ENCODE measurements at regions not wholly inside any gene's neighbourhood (a gene's known extent, or its start where the extent isn't known, plus 50 kb on each side); places are given as distances from the start of the nearest gene placed in this dataset.

DNA sequence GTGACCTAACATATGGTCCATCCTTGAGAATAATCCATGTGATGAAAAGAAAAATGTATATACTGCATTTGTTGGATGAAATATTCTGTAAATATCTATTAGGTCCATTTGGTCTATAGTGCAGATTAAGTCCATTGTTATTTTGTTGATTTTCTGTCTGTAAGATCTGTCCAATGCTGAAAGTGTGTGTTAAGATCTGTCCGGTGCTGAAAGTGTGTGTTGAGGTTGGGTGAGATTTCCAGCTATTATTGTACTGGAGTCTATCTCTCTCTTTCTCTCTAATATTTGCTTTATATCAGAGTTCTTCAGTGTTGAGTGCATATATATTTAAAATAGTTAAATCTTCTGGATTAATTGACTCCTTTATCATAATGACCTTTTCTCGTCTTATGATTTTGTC, 828.8 kb upstream of the CRIM1 start:
- Histone ChIP-seq H3K36me3 (replicated peaks in 1 of 2; ENCODE audit: insufficient read depth in 1 of 2, low read depth in 2 of 2) (no peaks in the 10 kb centered on the region), H3K9me3 (no peaks in the 10 kb centered on the region), H3K4me3 (no peak overlapping the region), H3K27ac (no peak overlapping the region), H3K27me3 (no peaks in the 10 kb centered on the region), H3K4me1 (no peaks in the 10 kb centered on the region)
- 75 to 76% methylated on average over 2 of the region's 2 CpGs for WGBS, 2 donors
- intact Hi-C loops (cut with DNase I) = no loop called here
- DNase-seq = no peak
- TF ChIP-seq POLR2A (IDR thresholded peaks at IDR 0.05) = no peak
- TF ChIP-seq, protein P1, sequence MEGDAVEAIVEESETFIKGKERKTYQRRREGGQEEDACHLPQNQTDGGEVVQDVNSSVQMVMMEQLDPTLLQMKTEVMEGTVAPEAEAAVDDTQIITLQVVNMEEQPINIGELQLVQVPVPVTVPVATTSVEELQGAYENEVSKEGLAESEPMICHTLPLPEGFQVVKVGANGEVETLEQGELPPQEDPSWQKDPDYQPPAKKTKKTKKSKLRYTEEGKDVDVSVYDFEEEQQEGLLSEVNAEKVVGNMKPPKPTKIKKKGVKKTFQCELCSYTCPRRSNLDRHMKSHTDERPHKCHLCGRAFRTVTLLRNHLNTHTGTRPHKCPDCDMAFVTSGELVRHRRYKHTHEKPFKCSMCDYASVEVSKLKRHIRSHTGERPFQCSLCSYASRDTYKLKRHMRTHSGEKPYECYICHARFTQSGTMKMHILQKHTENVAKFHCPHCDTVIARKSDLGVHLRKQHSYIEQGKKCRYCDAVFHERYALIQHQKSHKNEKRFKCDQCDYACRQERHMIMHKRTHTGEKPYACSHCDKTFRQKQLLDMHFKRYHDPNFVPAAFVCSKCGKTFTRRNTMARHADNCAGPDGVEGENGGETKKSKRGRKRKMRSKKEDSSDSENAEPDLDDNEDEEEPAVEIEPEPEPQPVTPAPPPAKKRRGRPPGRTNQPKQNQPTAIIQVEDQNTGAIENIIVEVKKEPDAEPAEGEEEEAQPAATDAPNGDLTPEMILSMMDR (IDR thresholded peaks at IDR 0.05) = no peak
- ATAC-seq = no peak

DNA sequence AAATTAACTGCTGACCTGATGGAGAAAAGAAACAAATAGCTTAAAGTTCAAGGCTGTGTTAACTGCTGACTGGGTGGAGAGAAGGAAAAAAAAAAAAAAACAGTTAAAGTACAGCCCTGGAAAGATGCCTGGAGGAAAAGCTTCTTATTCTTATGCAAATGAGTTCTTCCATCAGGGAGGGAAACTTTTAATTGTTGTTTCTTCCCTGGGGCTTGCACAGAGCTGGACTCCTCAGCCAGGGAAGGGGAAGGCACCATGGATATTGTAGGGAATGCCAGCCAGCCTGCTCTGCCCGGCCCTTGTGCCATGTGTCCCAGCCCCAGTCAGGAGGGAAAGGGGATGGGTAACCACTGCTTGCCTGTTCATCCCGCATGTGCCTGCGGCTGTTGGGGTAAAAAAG, 833.1 kb upstream of the CRIM1 start:
- no peaks in the 10 kb centered on the region for H3K4me1 ChIP-seq
- ATAC-seq = no peak
- H3K4me3 ChIP-seq = no peak overlapping the region
- no peaks in the 10 kb centered on the region for H3K9me3 ChIP-seq
- H3K27me3 ChIP-seq = no peaks in the 10 kb centered on the region
- H3K27ac ChIP-seq = no peak overlapping the region
- intact Hi-C loops (cut with DNase I) = no loop called here
- H3K36me3 ChIP-seq (replicated peaks in 1 of 2; ENCODE audit: insufficient read depth in 1 of 2, low read depth in 2 of 2) = no peaks in the 10 kb centered on the region
- WGBS, 2 donors = 76 to 81% methylated on average over 3 of the region's 3 CpGs
- TF ChIP-seq, protein P1 (IDR thresholded peaks at IDR 0.05) = no peak
- no peak for TF ChIP-seq POLR2A (IDR thresholded peaks at IDR 0.05)
- DNase-seq = no peak

DNA sequence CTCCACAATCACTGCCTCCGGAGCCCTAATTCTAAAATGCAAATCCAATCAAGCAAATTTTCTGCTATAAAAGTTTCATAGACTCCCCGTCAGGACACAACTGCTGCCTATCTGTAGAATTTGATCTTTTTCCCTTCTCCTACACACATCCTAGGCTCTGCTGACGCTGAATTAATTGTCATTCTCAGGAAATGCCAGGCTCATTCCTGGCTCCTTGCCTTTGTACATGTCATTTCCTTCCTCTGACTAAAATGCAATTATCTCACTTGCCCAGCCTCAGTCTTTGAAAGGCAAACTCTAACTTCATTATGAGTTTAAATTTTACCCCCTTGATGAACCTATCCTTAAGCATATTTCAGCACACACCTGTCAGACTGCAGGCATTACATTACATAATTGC, 844.9 kb upstream of the CRIM1 start:
- Histone ChIP-seq H3K4me3 (no peak overlapping the region), H3K36me3 (replicated peaks in 1 of 2; ENCODE audit: insufficient read depth in 1 of 2, low read depth in 2 of 2) (no peaks in the 10 kb centered on the region), H3K9me3 (no peaks in the 10 kb centered on the region), H3K27me3 (no peaks in the 10 kb centered on the region), H3K4me1 (no peaks in the 10 kb centered on the region), H3K27ac (no peak overlapping the region)
- intact Hi-C loops (cut with DNase I) = no loop called here
- ATAC-seq (no peak), DNase-seq (no peak)
- WGBS, 2 donors = 59 to 76% methylated on average over 3 of the region's 3 CpGs
- no peak for TF ChIP-seq POLR2A (IDR thresholded peaks at IDR 0.05)
- TF ChIP-seq, protein P1 (IDR thresholded peaks at IDR 0.05) = no peak

DNA sequence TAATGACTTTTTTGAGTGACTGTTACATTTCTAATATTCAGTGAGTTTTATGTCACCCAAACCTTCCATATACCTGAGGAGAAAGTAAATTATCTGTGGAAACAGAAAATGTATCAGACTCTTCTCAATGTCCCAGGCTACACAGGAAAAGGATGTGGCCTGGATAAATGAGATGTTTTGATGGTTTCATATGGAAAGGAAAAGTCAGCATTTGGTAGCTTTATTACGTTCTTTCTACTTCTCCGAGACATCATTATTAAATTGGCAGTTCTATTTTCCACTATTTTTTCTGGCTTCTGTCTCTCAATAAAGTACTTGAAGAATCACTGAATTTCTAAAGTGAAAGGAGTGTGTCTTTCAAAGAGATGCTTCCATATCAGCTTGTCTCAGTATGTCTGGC, 847.0 kb upstream of the CRIM1 start:
- DNase-seq (no peak), ATAC-seq (no peak)
- Histone ChIP-seq H3K27me3 (no peaks in the 10 kb centered on the region), H3K4me1 (no peaks in the 10 kb centered on the region), H3K36me3 (replicated peaks in 1 of 2; ENCODE audit: insufficient read depth in 1 of 2, low read depth in 2 of 2) (no peaks in the 10 kb centered on the region), H3K9me3 (no peaks in the 10 kb centered on the region), H3K27ac (no peak overlapping the region), H3K4me3 (no peak overlapping the region)
- 84 to 86% methylated on average over 2 of the region's 2 CpGs for WGBS, 2 donors
- intact Hi-C loops (cut with DNase I) = no loop called here
- TF ChIP-seq POLR2A (IDR thresholded peaks at IDR 0.05) = no peak
- TF ChIP-seq, protein P1 (IDR thresholded peaks at IDR 0.05) = no peak

DNA sequence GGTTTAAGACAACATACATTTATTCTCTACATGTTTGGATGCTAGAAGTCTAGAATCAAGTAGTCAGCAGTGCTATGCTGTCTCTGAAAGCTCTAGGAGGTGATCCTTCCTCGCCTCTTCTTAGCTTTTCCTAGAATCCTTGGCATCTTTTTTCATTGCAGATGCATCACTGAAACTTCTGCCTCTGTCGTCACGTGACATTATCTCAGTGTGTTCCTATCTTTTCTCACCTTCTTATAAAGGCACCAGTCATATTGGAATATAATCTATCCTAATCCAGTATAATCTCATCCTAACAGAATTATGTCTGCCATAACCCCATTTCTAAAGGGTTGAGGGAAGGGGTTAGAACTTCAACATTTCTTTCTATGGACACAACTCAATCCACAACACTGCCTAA, 851.2 kb upstream of the CRIM1 start:
- DNase-seq (no peak), ATAC-seq (no peak)
- no peaks in the 10 kb centered on the region for H3K36me3 ChIP-seq (replicated peaks in 1 of 2; ENCODE audit: insufficient read depth in 1 of 2, low read depth in 2 of 2)
- H3K27me3 ChIP-seq = no peaks in the 10 kb centered on the region
- intact Hi-C loops (cut with DNase I) = no loop called here
- no peak overlapping the region for H3K27ac ChIP-seq
- TF ChIP-seq, protein P1 (IDR thresholded peaks at IDR 0.05) = no peak
- 68 to 82% methylated on average over 3 of the region's 3 CpGs for WGBS, 2 donors
- H3K4me1 ChIP-seq = no peaks in the 10 kb centered on the region
- no peak overlapping the region for H3K4me3 ChIP-seq
- H3K9me3 ChIP-seq = no peaks in the 10 kb centered on the region
